Fibroblast of lung (primary cell): ENCODE measurements at regions not wholly inside any gene's neighbourhood (a gene's known extent, or its start where the extent isn't known, plus 50 kb on each side); places are given as distances from the start of the nearest gene placed in this dataset.

Experiments used
- EZH2 ChIP-seq: IDR thresholded peaks from 2 replicates; pipeline ENCODE4 v1.5.1; 2012; ENCODE audit warnings: low read length, control low read depth, mild to moderate bottlenecking; ENCODE audit errors: missing control alignments
- TF ChIP-seq, protein P1 (sequence below), 2 donors: IDR thresholded peaks in 1 of 2; conservative IDR thresholded peaks in 1 of 2; 1 replicate in 1 of 2; 2 replicates in 1 of 2; pipeline ENCODE4 v1.5.1; 2011 to 2012; ENCODE audit warnings: low read length in 2 of 2, control low read depth in 1 of 2, inconsistent platforms in 1 of 2, low read depth in 1 of 2, mild to moderate bottlenecking in 1 of 2

DNA sequence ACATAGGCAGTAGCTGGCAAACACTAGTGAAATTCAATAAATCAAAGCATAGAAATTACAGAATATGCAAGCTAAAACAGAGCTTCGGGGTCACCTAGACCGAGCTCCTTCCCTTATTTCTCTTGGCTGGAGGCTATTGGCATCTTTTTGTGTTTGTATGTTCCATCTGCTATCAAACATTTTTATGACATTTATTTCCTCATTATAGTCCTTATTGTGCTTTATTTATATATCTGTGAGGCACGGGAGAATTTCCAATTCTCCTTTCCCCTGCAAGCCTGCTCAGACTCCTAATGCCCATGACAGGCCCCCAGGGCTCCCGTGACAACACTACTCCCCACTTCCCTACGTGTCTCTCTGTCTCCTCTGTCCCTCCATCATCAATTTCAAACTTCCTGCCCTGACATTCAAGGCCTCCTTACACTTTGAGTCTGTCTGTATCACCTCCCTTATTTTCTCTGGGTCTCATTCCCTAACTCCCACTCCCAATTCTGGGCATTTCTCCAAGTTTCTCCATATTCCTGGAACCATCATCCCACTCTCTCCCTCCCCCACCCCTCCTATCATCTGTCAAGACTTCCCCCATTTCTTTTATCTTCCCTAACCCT, 316.9 kb downstream of the OSR1 start:
- TF ChIP-seq, protein P1, sequence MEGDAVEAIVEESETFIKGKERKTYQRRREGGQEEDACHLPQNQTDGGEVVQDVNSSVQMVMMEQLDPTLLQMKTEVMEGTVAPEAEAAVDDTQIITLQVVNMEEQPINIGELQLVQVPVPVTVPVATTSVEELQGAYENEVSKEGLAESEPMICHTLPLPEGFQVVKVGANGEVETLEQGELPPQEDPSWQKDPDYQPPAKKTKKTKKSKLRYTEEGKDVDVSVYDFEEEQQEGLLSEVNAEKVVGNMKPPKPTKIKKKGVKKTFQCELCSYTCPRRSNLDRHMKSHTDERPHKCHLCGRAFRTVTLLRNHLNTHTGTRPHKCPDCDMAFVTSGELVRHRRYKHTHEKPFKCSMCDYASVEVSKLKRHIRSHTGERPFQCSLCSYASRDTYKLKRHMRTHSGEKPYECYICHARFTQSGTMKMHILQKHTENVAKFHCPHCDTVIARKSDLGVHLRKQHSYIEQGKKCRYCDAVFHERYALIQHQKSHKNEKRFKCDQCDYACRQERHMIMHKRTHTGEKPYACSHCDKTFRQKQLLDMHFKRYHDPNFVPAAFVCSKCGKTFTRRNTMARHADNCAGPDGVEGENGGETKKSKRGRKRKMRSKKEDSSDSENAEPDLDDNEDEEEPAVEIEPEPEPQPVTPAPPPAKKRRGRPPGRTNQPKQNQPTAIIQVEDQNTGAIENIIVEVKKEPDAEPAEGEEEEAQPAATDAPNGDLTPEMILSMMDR (conservative IDR thresholded peaks at IDR 0.05 in 1 of 2, IDR thresholded peaks at IDR 0.05 in 1 of 2; ENCODE audit: low read depth in 1 of 2, low read length in 2 of 2): no peak
- no peak for TF ChIP-seq EZH2
